ENCODE measurements at regions not wholly inside any gene's neighbourhood (a gene's known extent, or its start where the extent isn't known, plus 50 kb on each side); places are given as distances from the start of the nearest gene placed in this dataset.

DNA sequence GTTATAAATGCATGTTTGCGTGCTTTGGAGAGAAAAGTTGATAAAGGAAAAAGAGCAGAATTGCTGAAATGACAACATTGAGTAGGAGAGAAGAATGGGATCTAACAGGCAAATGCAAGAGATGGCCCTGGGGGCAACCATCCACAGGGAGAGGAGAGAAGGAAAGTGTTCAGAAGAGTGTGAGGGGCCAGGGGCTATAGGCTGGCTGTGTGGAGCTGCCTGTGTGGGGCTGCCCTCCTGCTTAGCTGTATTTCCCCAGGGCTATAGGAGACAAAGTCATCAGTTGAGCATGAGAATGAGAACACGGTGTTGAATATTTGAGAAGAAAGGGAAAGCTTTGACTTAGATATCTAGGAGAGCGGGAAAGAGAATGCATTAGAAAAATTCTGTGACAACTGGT is 572.0 kb downstream of the SOX11 start:
- TF ChIP-seq, protein P1, sequence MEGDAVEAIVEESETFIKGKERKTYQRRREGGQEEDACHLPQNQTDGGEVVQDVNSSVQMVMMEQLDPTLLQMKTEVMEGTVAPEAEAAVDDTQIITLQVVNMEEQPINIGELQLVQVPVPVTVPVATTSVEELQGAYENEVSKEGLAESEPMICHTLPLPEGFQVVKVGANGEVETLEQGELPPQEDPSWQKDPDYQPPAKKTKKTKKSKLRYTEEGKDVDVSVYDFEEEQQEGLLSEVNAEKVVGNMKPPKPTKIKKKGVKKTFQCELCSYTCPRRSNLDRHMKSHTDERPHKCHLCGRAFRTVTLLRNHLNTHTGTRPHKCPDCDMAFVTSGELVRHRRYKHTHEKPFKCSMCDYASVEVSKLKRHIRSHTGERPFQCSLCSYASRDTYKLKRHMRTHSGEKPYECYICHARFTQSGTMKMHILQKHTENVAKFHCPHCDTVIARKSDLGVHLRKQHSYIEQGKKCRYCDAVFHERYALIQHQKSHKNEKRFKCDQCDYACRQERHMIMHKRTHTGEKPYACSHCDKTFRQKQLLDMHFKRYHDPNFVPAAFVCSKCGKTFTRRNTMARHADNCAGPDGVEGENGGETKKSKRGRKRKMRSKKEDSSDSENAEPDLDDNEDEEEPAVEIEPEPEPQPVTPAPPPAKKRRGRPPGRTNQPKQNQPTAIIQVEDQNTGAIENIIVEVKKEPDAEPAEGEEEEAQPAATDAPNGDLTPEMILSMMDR (IDR thresholded peaks at IDR 0.05; ENCODE audit: insufficient read depth, low read depth, low read length) = no peak
- TF ChIP-seq EZH2 (IDR thresholded peaks at IDR 0.05; ENCODE audit: insufficient read depth, low read length) = no peak
